ENCODE measurements at regions not wholly inside any gene's neighbourhood (a gene's known extent, or its start where the extent isn't known, plus 50 kb on each side); places are given as distances from the start of the nearest gene placed in this dataset.
A peak's percentile ranks its signal among the peaks of the same experiment; 100 is the strongest.
"Not testable (repeated sequence)": the region's sequence is repeated elsewhere in the genome, so short reads cannot be mapped to it uniquely, and the experiment has no call there.

DNA sequence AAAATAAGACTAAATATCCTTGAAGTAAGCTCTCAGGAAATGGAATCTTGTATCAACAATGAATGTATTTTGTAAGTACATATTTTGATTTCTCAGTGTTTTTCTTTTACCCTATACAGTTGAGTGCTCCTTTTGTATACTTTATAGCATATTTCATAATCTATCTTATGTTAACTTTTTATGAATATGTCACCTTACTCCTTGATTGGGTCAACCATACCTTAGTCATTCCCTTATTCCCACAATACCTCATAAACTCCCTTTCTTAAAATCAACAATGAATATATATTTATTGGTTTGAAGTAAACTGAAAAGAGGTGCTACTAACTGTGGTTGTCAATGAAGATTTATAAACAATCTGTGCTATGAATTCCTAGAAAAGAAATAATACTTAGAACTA is 686.2 kb downstream of the METTL15 start:
- Mint-ChIP-seq H3K27me3 (ENCODE audit: low read depth, unreplicated experiment) (no peaks in the 10 kb centered on the region), H3K4me3 (ENCODE audit: unreplicated experiment) (no peak overlapping the region), H3K9me3 (ENCODE audit: unreplicated experiment) (peaks cover 14% of the 10 kb centered on the region), H3K36me3 (ENCODE audit: low read depth, unreplicated experiment) (no peaks in the 10 kb centered on the region), H3K27ac (ENCODE audit: unreplicated experiment) (no peak overlapping the region), H3K4me1 (ENCODE audit: low read depth, unreplicated experiment) (no peaks in the 10 kb centered on the region)
- Histone ChIP-seq H3K27me3 (ENCODE audit: insufficient read depth, low read length) (no peaks in the 10 kb centered on the region), H3K9me3 (ENCODE audit: insufficient read depth, low read depth, low read length) (no peaks in the 10 kb centered on the region), H3K4me1 (ENCODE audit: insufficient read depth, low read length) (no peaks in the 10 kb centered on the region), H2AFZ (ENCODE audit: low read depth, low read length) (no peak overlapping the region), H3K4me2 (ENCODE audit: low read length) (no peak overlapping the region), H3K9ac (ENCODE audit: low read length) (no peak overlapping the region), H3K36me3 (ENCODE audit: insufficient read depth, low read length) (no peaks in the 10 kb centered on the region), H3K27ac (ENCODE audit: low read depth, low read length) (no peak overlapping the region), H4K20me1 (ENCODE audit: insufficient read depth, low read length) (no peaks in the 10 kb centered on the region), H3K79me2 (ENCODE audit: insufficient read depth, low read length) (no peaks in the 10 kb centered on the region), H3K4me3 (ENCODE audit: insufficient read depth, low read depth, low read length) (no peak overlapping the region)
- no peak for TF ChIP-seq EZH2 (IDR thresholded peaks at IDR 0.05; ENCODE audit: insufficient read depth, low read length)
- TF ChIP-seq, protein P1, sequence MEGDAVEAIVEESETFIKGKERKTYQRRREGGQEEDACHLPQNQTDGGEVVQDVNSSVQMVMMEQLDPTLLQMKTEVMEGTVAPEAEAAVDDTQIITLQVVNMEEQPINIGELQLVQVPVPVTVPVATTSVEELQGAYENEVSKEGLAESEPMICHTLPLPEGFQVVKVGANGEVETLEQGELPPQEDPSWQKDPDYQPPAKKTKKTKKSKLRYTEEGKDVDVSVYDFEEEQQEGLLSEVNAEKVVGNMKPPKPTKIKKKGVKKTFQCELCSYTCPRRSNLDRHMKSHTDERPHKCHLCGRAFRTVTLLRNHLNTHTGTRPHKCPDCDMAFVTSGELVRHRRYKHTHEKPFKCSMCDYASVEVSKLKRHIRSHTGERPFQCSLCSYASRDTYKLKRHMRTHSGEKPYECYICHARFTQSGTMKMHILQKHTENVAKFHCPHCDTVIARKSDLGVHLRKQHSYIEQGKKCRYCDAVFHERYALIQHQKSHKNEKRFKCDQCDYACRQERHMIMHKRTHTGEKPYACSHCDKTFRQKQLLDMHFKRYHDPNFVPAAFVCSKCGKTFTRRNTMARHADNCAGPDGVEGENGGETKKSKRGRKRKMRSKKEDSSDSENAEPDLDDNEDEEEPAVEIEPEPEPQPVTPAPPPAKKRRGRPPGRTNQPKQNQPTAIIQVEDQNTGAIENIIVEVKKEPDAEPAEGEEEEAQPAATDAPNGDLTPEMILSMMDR (IDR thresholded peaks at IDR 0.05; ENCODE audit: insufficient read depth, low read depth, low read length): no peak
- DNase-seq (ENCODE audit: low read depth) (no peak), FAIRE-seq (no peak)

DNA sequence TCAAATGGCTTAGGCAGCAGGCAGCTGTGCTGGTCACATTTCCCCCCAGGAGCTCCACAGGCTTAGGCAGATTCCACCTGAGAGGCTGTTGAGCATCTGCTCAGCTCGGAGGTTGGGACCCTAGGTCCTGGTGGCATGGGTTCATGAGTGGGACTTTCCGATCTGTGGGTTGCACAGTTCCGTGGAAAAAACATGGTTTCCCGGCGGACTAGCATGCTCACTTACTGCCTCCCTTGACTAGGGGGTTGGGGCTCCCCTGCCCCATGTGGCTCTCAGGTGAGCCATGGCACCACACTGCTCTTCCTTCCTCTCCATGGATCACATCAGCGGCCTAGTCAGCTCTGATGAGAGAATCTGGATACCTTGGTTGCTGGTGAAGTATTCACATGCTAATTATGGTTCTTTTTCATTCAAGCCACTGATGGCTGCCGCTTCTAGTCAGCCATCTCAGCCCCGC is 685.1 kb downstream of the METTL15 start:
- Histone ChIP-seq H3K9me3 (ENCODE audit: insufficient read depth, low read depth, low read length) (no peaks in the 10 kb centered on the region), H2AFZ (ENCODE audit: low read depth, low read length) (no peak overlapping the region), H3K4me3 (ENCODE audit: insufficient read depth, low read depth, low read length) (no peak overlapping the region), H3K79me2 (ENCODE audit: insufficient read depth, low read length) (no peaks in the 10 kb centered on the region), H4K20me1 (ENCODE audit: insufficient read depth, low read length) (no peaks in the 10 kb centered on the region), H3K9ac (ENCODE audit: low read length) (no peak overlapping the region), H3K36me3 (ENCODE audit: insufficient read depth, low read length) (no peaks in the 10 kb centered on the region), H3K4me1 (ENCODE audit: insufficient read depth, low read length) (no peaks in the 10 kb centered on the region), H3K27ac (ENCODE audit: low read depth, low read length) (no peak overlapping the region), H3K27me3 (ENCODE audit: insufficient read depth, low read length) (no peaks in the 10 kb centered on the region), H3K4me2 (ENCODE audit: low read length) (no peak overlapping the region)
- TF ChIP-seq EZH2 (IDR thresholded peaks at IDR 0.05; ENCODE audit: insufficient read depth, low read length): no peak
- TF ChIP-seq, protein P1 (IDR thresholded peaks at IDR 0.05; ENCODE audit: insufficient read depth, low read depth, low read length): no peak
- Mint-ChIP-seq H3K27me3 (ENCODE audit: low read depth, unreplicated experiment) (no peaks in the 10 kb centered on the region), H3K36me3 (ENCODE audit: low read depth, unreplicated experiment) (no peaks in the 10 kb centered on the region), H3K9me3 (ENCODE audit: unreplicated experiment) (peaks cover 14% of the 10 kb centered on the region), H3K27ac (ENCODE audit: unreplicated experiment) (no peak overlapping the region), H3K4me1 (ENCODE audit: low read depth, unreplicated experiment) (peaks cover 3% of the 10 kb centered on the region), H3K4me3 (ENCODE audit: unreplicated experiment) (no peak overlapping the region)
- no peak for DNase-seq (ENCODE audit: low read depth)
- no peak for FAIRE-seq

DNA sequence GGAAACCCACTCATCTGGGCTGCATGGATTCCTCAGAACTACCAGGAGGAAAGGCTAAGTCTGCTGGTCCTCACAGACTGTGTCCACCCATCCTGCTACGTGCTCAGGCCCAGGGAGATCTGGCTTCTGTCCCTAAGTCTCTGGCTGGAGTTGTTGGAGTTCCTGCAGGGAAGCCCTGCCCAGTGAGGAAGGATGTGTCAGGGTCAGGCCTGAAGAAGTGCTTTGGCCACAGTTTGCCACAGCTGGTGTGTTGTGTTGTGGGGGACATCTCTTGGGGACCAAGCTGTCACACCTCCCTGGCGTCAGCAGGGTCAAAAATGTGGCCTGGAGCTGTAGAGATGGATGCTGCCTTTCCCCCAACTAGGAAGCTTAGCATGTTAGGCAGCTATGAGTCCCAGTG is 684.7 kb downstream of the METTL15 start:
- Mint-ChIP-seq H3K9me3 (ENCODE audit: unreplicated experiment) (peaks cover 14% of the 10 kb centered on the region), H3K36me3 (ENCODE audit: low read depth, unreplicated experiment) (no peaks in the 10 kb centered on the region), H3K27me3 (ENCODE audit: low read depth, unreplicated experiment) (no peaks in the 10 kb centered on the region), H3K4me3 (ENCODE audit: unreplicated experiment) (no peak overlapping the region), H3K27ac (ENCODE audit: unreplicated experiment) (no peak overlapping the region), H3K4me1 (ENCODE audit: low read depth, unreplicated experiment) (peaks cover 7% of the 10 kb centered on the region)
- Histone ChIP-seq H2AFZ (ENCODE audit: low read depth, low read length) (no peak overlapping the region), H3K4me2 (ENCODE audit: low read length) (no peak overlapping the region), H3K4me3 (ENCODE audit: insufficient read depth, low read depth, low read length) (no peak overlapping the region), H3K9ac (ENCODE audit: low read length) (no peak overlapping the region), H3K79me2 (ENCODE audit: insufficient read depth, low read length) (no peaks in the 10 kb centered on the region), H4K20me1 (ENCODE audit: insufficient read depth, low read length) (no peaks in the 10 kb centered on the region), H3K9me3 (ENCODE audit: insufficient read depth, low read depth, low read length) (no peaks in the 10 kb centered on the region), H3K27ac (ENCODE audit: low read depth, low read length) (no peak overlapping the region), H3K36me3 (ENCODE audit: insufficient read depth, low read length) (no peaks in the 10 kb centered on the region), H3K27me3 (ENCODE audit: insufficient read depth, low read length) (no peaks in the 10 kb centered on the region), H3K4me1 (ENCODE audit: insufficient read depth, low read length) (no peaks in the 10 kb centered on the region)
- TF ChIP-seq, protein P1 (IDR thresholded peaks at IDR 0.05; ENCODE audit: insufficient read depth, low read depth, low read length): no peak
- no peak for TF ChIP-seq EZH2 (IDR thresholded peaks at IDR 0.05; ENCODE audit: insufficient read depth, low read length)
- no peak for FAIRE-seq
- DNase-seq (ENCODE audit: low read depth): no peak

DNA sequence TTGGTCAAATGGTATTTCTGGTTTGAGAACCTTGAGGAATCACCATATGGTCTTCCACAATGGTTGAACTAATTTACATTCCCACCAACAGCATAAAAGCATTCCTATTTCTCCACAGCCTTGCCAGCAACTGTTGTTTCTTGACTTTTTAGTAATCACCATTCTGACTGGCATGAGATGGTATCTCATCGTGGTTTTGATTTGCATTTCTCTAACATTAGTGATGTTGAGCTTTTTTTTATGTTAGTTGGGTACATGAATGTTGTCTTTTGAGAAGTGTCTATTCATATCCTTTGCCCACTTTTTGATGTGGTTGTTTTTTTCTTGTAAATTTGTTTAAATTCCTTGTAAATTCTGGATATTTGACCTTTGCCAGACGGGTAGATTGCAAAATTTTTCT is 679.7 kb downstream of the METTL15 start:
- H3K4me1 Mint-ChIP-seq (ENCODE audit: low read depth, unreplicated experiment); H3K4me2 ChIP-seq (ENCODE audit: low read length); H3K27ac ChIP-seq (ENCODE audit: low read depth, low read length); H3K36me3 Mint-ChIP-seq (ENCODE audit: low read depth, unreplicated experiment); H3K4me3 Mint-ChIP-seq (ENCODE audit: unreplicated experiment); H3K27me3 ChIP-seq (ENCODE audit: insufficient read depth, low read length); H3K4me1 ChIP-seq (ENCODE audit: insufficient read depth, low read length); H2AFZ ChIP-seq (ENCODE audit: low read depth, low read length); H3K79me2 ChIP-seq (ENCODE audit: insufficient read depth, low read length); FAIRE-seq; H3K9ac ChIP-seq (ENCODE audit: low read length); H4K20me1 ChIP-seq (ENCODE audit: insufficient read depth, low read length); H3K9me3 ChIP-seq (ENCODE audit: insufficient read depth, low read depth, low read length); H3K36me3 ChIP-seq (ENCODE audit: insufficient read depth, low read length); H3K4me3 ChIP-seq (ENCODE audit: insufficient read depth, low read depth, low read length); H3K27me3 Mint-ChIP-seq (ENCODE audit: low read depth, unreplicated experiment): not testable (repeated sequence)
- Mint-ChIP-seq H3K9me3 (ENCODE audit: unreplicated experiment) (peaks cover 19% of the 10 kb centered on the region), H3K27ac (ENCODE audit: unreplicated experiment) (peak overlapping the region; percentile 20)
- peak; percentile 15 for DNase-seq (ENCODE audit: low read depth)
